Thyroid gland (tissue), 4 donors: ENCODE measurements at regions not wholly inside any gene's neighbourhood (a gene's known extent, or its start where the extent isn't known, plus 50 kb on each side); places are given as distances from the start of the nearest gene placed in this dataset.
"Not testable (repeated sequence)": the region's sequence is repeated elsewhere in the genome, so short reads cannot be mapped to it uniquely, and the experiment has no call there.

Source experiments
- DNase-seq, 2 donors: peaks; one replicate each; pipeline ENCODE4 v3.0.0-alpha.2; 2019
- H3K27ac ChIP-seq, 3 donors: fragments of 200-600 bp; sonication (generic); 1 replicate in 2 of 3; 2 replicates in 1 of 3; pipeline ENCODE4 v1.5.1; 2016 to 2019; ENCODE audit warnings: mild to moderate bottlenecking in 1 of 3, moderate library complexity in 1 of 3
- H3K27me3 ChIP-seq: fragments of 200-600 bp; sonication (generic); one replicate; pipeline ENCODE4 v1.5.1; 2019
- H3K36me3 ChIP-seq, 2 donors: fragments of 200-600 bp; sonication (generic); one replicate each; pipeline ENCODE4 v1.5.1; 2016 to 2019
- H3K4me1 ChIP-seq, 2 donors: fragments of 200-600 bp; sonication (generic); one replicate each; pipeline ENCODE4 v1.5.1; 2017 to 2019
- H3K4me3 ChIP-seq, 3 donors: fragments of 200-600 bp; sonication (generic); replicated peaks in 1 of 3; 1 replicate in 2 of 3; 2 replicates in 1 of 3; pipeline ENCODE4 v1.5.1; 2016; ENCODE audit warnings: mild to moderate bottlenecking in 1 of 3
- H3K9me3 ChIP-seq: fragments of 200-600 bp; sonication (generic); one replicate; pipeline ENCODE4 v1.5.1; 2017
- POLR2A ChIP-seq, 2 donors: fragments of 450-650 bp; IDR thresholded peaks; one replicate each; pipeline ENCODE4 v1.6.1; 2017; ENCODE audit warnings: antibody characterized with exemption in 2 of 2, mild to moderate bottlenecking in 2 of 2, moderate library complexity in 1 of 2
- WGBS, 2 donors: methylation state at CpG; one replicate each; pipeline ENCODE4 v1.1.5; 2017; 5-methylcytosine and 5-hydroxymethylcytosine counted together
- intact Hi-C: fragments of 100-400 bp; cut with DNase I; formaldehyde crosslinking; loops from one replicate; pipeline ENCODE4 v1.15.1; 2023
- TF ChIP-seq, protein P1 (sequence below), 6 experiments: fragments of 200-600 bp in 3 of 6; fragments of 450-650 bp in 3 of 6; sonication (generic) in 3 of 6; IDR thresholded peaks; one replicate each; pipeline ENCODE4 v1.5.1; 2016 to 2019; ENCODE audit warnings: antibody characterized with exemption in 6 of 6, mild to moderate bottlenecking in 2 of 6, inconsistent platforms in 1 of 6, moderate library complexity in 1 of 6

DNA sequence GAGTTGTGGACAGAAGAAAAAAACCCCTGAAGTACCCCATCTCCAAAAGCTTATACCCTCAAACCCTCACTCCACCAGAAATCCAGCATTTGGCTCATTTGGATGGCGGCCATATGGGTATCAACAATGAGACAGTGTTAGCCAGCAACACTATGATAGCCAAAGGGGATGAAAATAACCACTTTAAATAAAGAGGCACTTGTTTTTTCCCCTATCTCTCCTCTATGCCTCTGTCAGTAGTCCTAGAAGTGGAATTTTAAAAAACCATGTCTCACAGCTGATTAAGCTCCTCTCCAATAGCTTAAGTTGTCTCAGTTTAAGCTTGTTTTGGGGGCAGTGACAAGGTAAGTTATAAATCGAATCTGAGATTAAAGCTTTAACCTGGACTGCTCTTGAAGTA lies 124.0 kb downstream of the MOSPD2 start:
- TF ChIP-seq POLR2A (IDR thresholded peaks at IDR 0.05), result no peak
- TF ChIP-seq, protein P1, sequence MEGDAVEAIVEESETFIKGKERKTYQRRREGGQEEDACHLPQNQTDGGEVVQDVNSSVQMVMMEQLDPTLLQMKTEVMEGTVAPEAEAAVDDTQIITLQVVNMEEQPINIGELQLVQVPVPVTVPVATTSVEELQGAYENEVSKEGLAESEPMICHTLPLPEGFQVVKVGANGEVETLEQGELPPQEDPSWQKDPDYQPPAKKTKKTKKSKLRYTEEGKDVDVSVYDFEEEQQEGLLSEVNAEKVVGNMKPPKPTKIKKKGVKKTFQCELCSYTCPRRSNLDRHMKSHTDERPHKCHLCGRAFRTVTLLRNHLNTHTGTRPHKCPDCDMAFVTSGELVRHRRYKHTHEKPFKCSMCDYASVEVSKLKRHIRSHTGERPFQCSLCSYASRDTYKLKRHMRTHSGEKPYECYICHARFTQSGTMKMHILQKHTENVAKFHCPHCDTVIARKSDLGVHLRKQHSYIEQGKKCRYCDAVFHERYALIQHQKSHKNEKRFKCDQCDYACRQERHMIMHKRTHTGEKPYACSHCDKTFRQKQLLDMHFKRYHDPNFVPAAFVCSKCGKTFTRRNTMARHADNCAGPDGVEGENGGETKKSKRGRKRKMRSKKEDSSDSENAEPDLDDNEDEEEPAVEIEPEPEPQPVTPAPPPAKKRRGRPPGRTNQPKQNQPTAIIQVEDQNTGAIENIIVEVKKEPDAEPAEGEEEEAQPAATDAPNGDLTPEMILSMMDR (IDR thresholded peaks at IDR 0.05), result no peak
- intact Hi-C loops, result no loop called here
- DNase-seq, result no peak
- Histone ChIP-seq H3K4me3 (no peak overlapping the region), H3K27ac (no peak overlapping the region), H3K36me3 (no peaks in the 10 kb centered on the region), H3K4me1 (no peaks in the 10 kb centered on the region), H3K27me3 (no peaks in the 10 kb centered on the region), H3K9me3 (no peaks in the 10 kb centered on the region)
- 61 to 84% methylated on average over 2 of the region's 2 CpGs for WGBS, 2 donors

DNA sequence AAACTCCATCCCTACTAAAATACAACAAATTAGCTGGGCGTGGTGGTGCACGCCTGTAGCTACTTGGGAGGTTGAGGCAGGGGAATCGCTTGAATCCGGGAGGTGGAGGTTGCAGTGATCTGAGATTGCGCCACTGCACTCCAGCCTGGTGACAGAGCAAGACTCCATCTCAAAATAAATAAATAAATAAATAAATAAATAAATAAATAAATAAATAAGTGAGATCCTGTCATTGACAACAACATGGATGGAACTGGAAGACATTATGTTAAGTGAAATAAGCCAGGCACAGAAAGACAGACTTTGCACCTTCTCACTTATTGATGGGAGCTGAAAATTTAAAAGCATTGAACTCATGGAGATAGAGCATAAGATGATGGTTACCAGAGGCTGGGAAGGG lies 111.2 kb downstream of the MOSPD2 start:
- H3K27ac ChIP-seq, H3K36me3 ChIP-seq, H3K27me3 ChIP-seq, H3K4me3 ChIP-seq, intact Hi-C loops, H3K9me3 ChIP-seq, H3K4me1 ChIP-seq, DNase-seq: not testable (repeated sequence)
- WGBS, 2 donors, result 93 to 96% methylated on average over 5 of the region's 5 CpGs
